HCT116 (cell line): ENCODE measurements at regions not wholly inside any gene's neighbourhood (a gene's known extent, or its start where the extent isn't known, plus 50 kb on each side); places are given as distances from the start of the nearest gene placed in this dataset.

Experiments
- ATAC-seq: fragments of 200-7000 bp; cut with Tn5 transposase; 2 replicates; pipeline ENCODE4 v1.9.1; 2020; ENCODE audit warnings: mild to moderate bottlenecking, moderate library complexity
- BruUV-seq: library from RNA; stranded (reverse); fragments of 400-500 nt; replicated peaks from 2 replicates; lab custom pipeline; 2021; lab: Mats Ljungman, UMichigan
- CTCF ChIA-PET: fragments of 300-600 bp; sonication (Branson Sonifier 250); formaldehyde crosslinking; loops from one replicate; lab custom pipeline; 2021; ENCODE audit warnings: antibody characterized with exemption; lab: Charles Lee
- POLR2A ChIA-PET: fragments of 300-600, 350-600 bp; sonication (Branson Sonifier 250); formaldehyde crosslinking; loops from one replicate; lab custom pipeline; 2021; ENCODE audit warnings: antibody characterized with exemption; lab: Charles Lee
- RAD21 ChIA-PET, 2 experiments: fragments of 300-600 bp; sonication (Branson Sonifier 250); formaldehyde crosslinking; loops; one replicate each; lab custom pipeline; 2023; ENCODE audit warnings: low total read pairs in 2 of 2; ENCODE audit not compliant: uncharacterized antibody in 2 of 2, unreplicated experiment in 2 of 2, low non-redundant PET in 1 of 2; lab: Charles Lee
- DNase-seq: peaks from one replicate; pipeline ENCODE4 v3.0.0-alpha.2; 2010; ENCODE audit warnings: low read depth, low spot score
- H2AFZ ChIP-seq: fragments of 200-600 bp; shearing (Covaris generic), sonication (generic); 2 replicates; pipeline ENCODE4 v1.6.1; 2017; ENCODE audit warnings: low read depth, mixed run types, mixed read lengths, antibody characterized with exemption, low read length; ENCODE audit not compliant: poor library complexity, severe bottlenecking
- H3K27ac ChIP-seq: 2 replicates; pipeline ENCODE4 v1.5.1; 2012; ENCODE audit warnings: low read depth, low read length
- H3K27me3 ChIP-seq: fragments of 200-600 bp; sonication (generic); 2 replicates; pipeline ENCODE4 v1.6.1; 2016; ENCODE audit warnings: mixed run types, low read length, mixed read lengths; ENCODE audit not compliant: insufficient read depth
- H3K36me3 ChIP-seq, 2 experiments: fragments of 200-500 bp in 1 of 2; fragments of 200-600 bp in 1 of 2; sonication (Bioruptor generic) in 1 of 2; sonication (generic) in 1 of 2; 2 replicates each; pipeline versions ENCODE4 v1.5.1 to v1.6.1; 2014 to 2016; ENCODE audit warnings: low read length in 2 of 2, inconsistent platforms in 1 of 2, mixed read lengths in 1 of 2, mixed run types in 1 of 2; ENCODE audit not compliant: insufficient read depth in 2 of 2, control insufficient read depth in 1 of 2
- H3K4me1 ChIP-seq, 2 experiments: fragments of 200-600 bp in 1 of 2; sonication (generic) in 1 of 2; 2 replicates each; pipeline versions ENCODE4 v1.5.1 to v1.6.1; 2012 to 2017; ENCODE audit warnings: low read length in 2 of 2, inconsistent platforms in 1 of 2, mild to moderate bottlenecking in 1 of 2, mixed read lengths in 1 of 2, mixed run types in 1 of 2, moderate library complexity in 1 of 2; ENCODE audit not compliant: insufficient read depth in 2 of 2, control insufficient read depth in 1 of 2
- H3K4me2 ChIP-seq: fragments of 200-600 bp; sonication (generic); 2 replicates; pipeline ENCODE4 v1.6.1; 2017; ENCODE audit warnings: mixed run types, low read length, mixed read lengths
- H3K4me3 ChIP-seq, 2 experiments: fragments of 200-600 bp in 1 of 2; sonication (generic) in 1 of 2; replicated peaks in 1 of 2; 2 replicates each; pipeline ENCODE4 v1.5.1; 2011 to 2016; ENCODE audit warnings: low read length in 2 of 2, control low read depth in 1 of 2, low read depth in 1 of 2, mild to moderate bottlenecking in 1 of 2, mixed read lengths in 1 of 2, mixed run types in 1 of 2
- H3K79me2 ChIP-seq: fragments of 200-600 bp; sonication (generic); 2 replicates; pipeline ENCODE4 v1.6.1; 2017; ENCODE audit warnings: mild to moderate bottlenecking, mixed run types, low read length, moderate library complexity, mixed read lengths; ENCODE audit not compliant: insufficient read depth
- H3K9ac ChIP-seq: fragments of 200-600 bp; sonication (generic); 2 replicates; pipeline ENCODE4 v1.6.1; 2016; ENCODE audit warnings: low read length, mixed read lengths
- H3K9me2 ChIP-seq: fragments of 200-600 bp; sonication (generic), shearing (Covaris generic); 2 replicates; pipeline ENCODE4 v1.6.1; 2017; ENCODE audit warnings: mixed run types, mild to moderate bottlenecking, moderate library complexity; ENCODE audit not compliant: insufficient read depth
- H3K9me3 ChIP-seq, 2 experiments: fragments of 200-500 bp in 1 of 2; fragments of 200-600 bp in 1 of 2; sonication (Bioruptor generic) in 1 of 2; sonication (generic) in 1 of 2; 2 replicates each; pipeline ENCODE4 v1.6.1; 2014 to 2017; ENCODE audit warnings: low read length in 2 of 2, mixed read lengths in 2 of 2, inconsistent platforms in 1 of 2, low read depth in 1 of 2, mild to moderate bottlenecking in 1 of 2, mixed run types in 1 of 2, moderate library complexity in 1 of 2; ENCODE audit not compliant: control insufficient read depth in 1 of 2, insufficient read depth in 1 of 2
- H4K20me1 ChIP-seq: fragments of 200-600 bp; sonication (generic), shearing (Covaris generic); 2 replicates; pipeline ENCODE4 v1.6.1; 2017; ENCODE audit warnings: mixed run types, mild to moderate bottlenecking, moderate library complexity; ENCODE audit not compliant: insufficient read depth
- CBX3 ChIP-seq: IDR thresholded peaks from 2 replicates; pipeline ENCODE4 v1.6.1; 2012; ENCODE audit warnings: low read depth
- EGR1 ChIP-seq: IDR thresholded peaks from 2 replicates; pipeline ENCODE4 v1.6.1; 2012; ENCODE audit warnings: low read depth
- ELF1 ChIP-seq: IDR thresholded peaks from 2 replicates; pipeline ENCODE4 v1.6.1; 2012; ENCODE audit warnings: low read depth, borderline replicate concordance
- EZH2 ChIP-seq: fragments of 200-600 bp; sonication (generic); IDR thresholded peaks from 2 replicates; pipeline ENCODE4 v1.6.1; 2017; ENCODE audit warnings: antibody characterized with exemption, mixed run types
- EZH2phosphoT487 ChIP-seq: fragments of 200-600 bp; IDR thresholded peaks from 2 replicates; pipeline ENCODE4 v1.6.1; 2018; ENCODE audit warnings: antibody characterized with exemption, borderline replicate concordance
- JUND ChIP-seq: IDR thresholded peaks from 2 replicates; pipeline ENCODE4 v1.6.1; 2012
- POLR2AphosphoS5 ChIP-seq: IDR thresholded peaks from 2 replicates; pipeline ENCODE4 v1.6.1; 2011; ENCODE audit warnings: mild to moderate bottlenecking, low read depth, low read length, moderate library complexity
- SRF ChIP-seq: IDR thresholded peaks from 2 replicates; pipeline ENCODE4 v1.6.1; 2012; ENCODE audit warnings: low read depth
- TCF7L2 ChIP-seq: IDR thresholded peaks from 2 replicates; pipeline ENCODE4 v1.7.0; 2011; ENCODE audit warnings: borderline replicate concordance, inconsistent platforms; ENCODE audit not compliant: insufficient read depth, insufficient read length; ENCODE audit errors: extremely low read depth
- YY1 ChIP-seq: IDR thresholded peaks from 2 replicates; pipeline ENCODE4 v1.6.1; 2011; ENCODE audit warnings: low read length, low read depth, moderate library complexity, mild to moderate bottlenecking; ENCODE audit not compliant: insufficient replicate concordance; ENCODE audit errors: extremely low read depth
- intact Hi-C: fragments of 100-400 bp; cut with micrococcal nuclease; formaldehyde crosslinking; loops from 2 replicates; pipeline ENCODE4 v1.10.0; 2022
- TF ChIP-seq, protein P1 (sequence below): IDR thresholded peaks from 2 replicates; pipeline ENCODE4 v1.6.1; 2012
- TF ChIP-seq, protein P2 (sequence below): IDR thresholded peaks from 2 replicates; pipeline ENCODE4 v1.6.1; 2012

- H3K9me3 ChIP-seq, result peaks cover 13 to 66% of the 10 kb centered on the region in 2 experiments; a peak in 2 of 4 replicates
- intact Hi-C loops, result no loop called here
- no peaks in the 10 kb centered on the region for H3K27me3 ChIP-seq
- no TSS peak for BruUV-seq
- no peak for TF ChIP-seq EZH2
- TF ChIP-seq CBX3, result no peak
- TF ChIP-seq TCF7L2, result no peak
- TF ChIP-seq POLR2AphosphoS5, result no peak
- no peak for TF ChIP-seq SRF
- no peak for TF ChIP-seq EZH2phosphoT487
- no peak for TF ChIP-seq ELF1
- TF ChIP-seq YY1, result no peak
- TF ChIP-seq, protein P1, sequence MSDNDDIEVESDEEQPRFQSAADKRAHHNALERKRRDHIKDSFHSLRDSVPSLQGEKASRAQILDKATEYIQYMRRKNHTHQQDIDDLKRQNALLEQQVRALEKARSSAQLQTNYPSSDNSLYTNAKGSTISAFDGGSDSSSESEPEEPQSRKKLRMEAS, result no peak
- no peak for TF ChIP-seq JUND
- TF ChIP-seq, protein P2, sequence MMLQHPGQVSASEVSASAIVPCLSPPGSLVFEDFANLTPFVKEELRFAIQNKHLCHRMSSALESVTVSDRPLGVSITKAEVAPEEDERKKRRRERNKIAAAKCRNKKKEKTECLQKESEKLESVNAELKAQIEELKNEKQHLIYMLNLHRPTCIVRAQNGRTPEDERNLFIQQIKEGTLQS, result no peak
- TF ChIP-seq EGR1, result no peak
- no peaks in the 10 kb centered on the region for H3K4me1 ChIP-seq
- ChIA-PET RAD21 (no interaction called here), POLR2A (no interaction called here), CTCF (no interaction called here)
- no peak overlapping the region for H2AFZ ChIP-seq
- H3K4me3 ChIP-seq, result no peak overlapping the region
- no peaks in the 10 kb centered on the region for H3K9me2 ChIP-seq
- ATAC-seq (no peak), DNase-seq (no peak)
- no peaks in the 10 kb centered on the region for H3K79me2 ChIP-seq
- no peaks in the 10 kb centered on the region for H3K36me3 ChIP-seq
- H3K4me2 ChIP-seq, result no peak overlapping the region
- no peak overlapping the region for H3K27ac ChIP-seq
- H4K20me1 ChIP-seq, result no peaks in the 10 kb centered on the region
- H3K9ac ChIP-seq, result no peak overlapping the region
Measured at GRCh38 chr15:25091421-25092158, 136.8 kb downstream of the SNRPN start.
